ENCODE measurements at regions not wholly inside any gene's neighbourhood (a gene's known extent, or its start where the extent isn't known, plus 50 kb on each side); places are given as distances from the start of the nearest gene placed in this dataset.

- TF ChIP-seq CTCF (IDR thresholded peaks at IDR 0.05; ENCODE audit: extremely low read depth in 1 of 2, insufficient read depth in 1 of 2, low read depth in 1 of 2, low read length in 2 of 2) (no peak), MYC (IDR thresholded peaks at IDR 0.05; ENCODE audit: low read depth, low read length) (no peak), POLR2AphosphoS5 (IDR thresholded peaks at IDR 0.05; ENCODE audit: insufficient read depth, low read depth, low read length) (no peak), MAX (IDR thresholded peaks at IDR 0.05; ENCODE audit: insufficient read depth, insufficient read length) (no peak)
These were observed 1239.2 kb downstream of the FAM181B start for GRCh38 chr11:81494431-81494830.
